ENCODE measurements at regions not wholly inside any gene's neighbourhood (a gene's known extent, or its start where the extent isn't known, plus 50 kb on each side); places are given as distances from the start of the nearest gene placed in this dataset.

- no peak for DNase-seq
Observed at GRCh38 chr1:56213068-56213467, 366.3 kb downstream of the PLPP3 start.

- DNase-seq, result no peak
Observed at GRCh38 chr1:56212143-56212542, 367.2 kb downstream of the PLPP3 start.

DNA sequence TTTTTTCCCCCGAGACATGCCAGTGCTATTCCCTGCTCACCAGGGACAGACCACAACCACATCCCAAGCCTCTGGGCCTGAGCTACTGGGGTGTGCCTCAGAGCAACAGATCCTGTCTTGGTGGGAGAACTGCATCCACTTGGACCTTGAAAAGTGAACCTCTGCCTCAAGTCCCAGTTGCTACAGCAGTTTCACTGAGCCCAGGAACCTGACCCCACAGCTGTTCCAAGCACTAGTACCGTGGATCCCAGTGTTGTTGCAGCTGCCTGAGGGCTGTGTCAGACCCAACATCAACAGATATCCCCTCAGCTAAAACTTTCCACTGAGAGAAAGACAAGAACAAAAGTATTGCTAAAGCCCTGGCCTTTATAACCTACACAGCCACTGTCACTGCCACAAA is 373.0 kb downstream of the PLPP3 start:
- no peak for DNase-seq

- DNase-seq, result no peak
Observed at GRCh38 chr1:56204206-56204605, 375.2 kb downstream of the PLPP3 start.

DNA sequence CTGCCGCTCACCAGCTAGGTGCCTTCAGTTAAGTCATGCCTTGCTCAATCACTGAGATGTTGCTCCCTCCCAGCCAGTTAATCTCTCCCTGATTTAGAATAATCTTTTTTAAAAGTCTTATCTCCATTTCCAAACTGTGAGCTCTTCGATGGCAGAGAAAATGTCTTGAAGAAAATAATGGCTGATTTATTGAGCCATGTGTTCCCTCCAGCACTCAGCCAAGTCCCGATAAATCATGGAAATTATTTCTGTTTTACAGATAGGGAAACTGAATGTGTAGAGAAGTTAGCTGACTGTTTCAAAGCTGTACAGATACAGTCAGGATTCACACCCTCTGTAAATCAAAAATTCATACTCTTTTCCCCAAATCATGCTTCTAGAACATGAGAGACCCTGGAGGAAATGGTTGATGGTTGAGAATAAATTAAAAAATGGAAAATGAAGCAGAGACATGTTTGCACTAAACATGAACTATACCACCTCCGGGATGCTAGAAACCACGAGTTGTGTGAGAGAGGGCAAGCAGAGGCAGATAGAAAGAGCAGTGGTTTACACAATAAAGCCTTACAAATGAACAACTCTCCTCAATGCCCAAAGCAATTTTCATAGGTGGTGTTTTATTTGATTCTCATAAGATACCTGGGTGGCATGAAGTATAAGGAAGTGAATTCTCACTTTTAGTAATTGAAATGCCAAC is 376.4 kb downstream of the PLPP3 start:
- no peak for DNase-seq

- DNase-seq, result no peak
Observed at GRCh38 chr1:56202186-56202585, 377.2 kb downstream of the PLPP3 start.

- DNase-seq, result no peak
Observed at GRCh38 chr1:56200896-56201295, 378.5 kb downstream of the PLPP3 start.

DNA sequence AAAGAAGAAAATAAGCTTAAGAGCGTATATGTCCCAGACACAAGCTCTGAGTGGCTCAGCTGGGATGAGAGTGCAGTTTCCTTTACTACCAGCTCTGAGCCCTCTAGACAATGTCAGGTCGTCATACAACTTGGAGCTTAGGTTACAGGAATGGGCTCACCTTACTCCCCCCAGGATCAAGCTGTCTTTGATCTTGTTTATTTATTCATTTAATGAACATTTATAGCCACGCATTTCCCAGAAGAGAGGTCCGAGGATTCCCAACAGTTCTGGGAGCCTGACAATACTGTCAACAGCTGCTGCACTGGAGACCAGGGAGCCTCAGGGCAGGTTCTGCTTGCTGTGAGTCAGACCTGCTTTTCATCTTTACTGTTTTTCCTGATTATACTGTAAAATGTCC is 378.9 kb downstream of the PLPP3 start:
- DNase-seq, result no peak

- DNase-seq, result no peak
Observed at GRCh38 chr1:56199956-56200355, 379.4 kb downstream of the PLPP3 start.

DNA sequence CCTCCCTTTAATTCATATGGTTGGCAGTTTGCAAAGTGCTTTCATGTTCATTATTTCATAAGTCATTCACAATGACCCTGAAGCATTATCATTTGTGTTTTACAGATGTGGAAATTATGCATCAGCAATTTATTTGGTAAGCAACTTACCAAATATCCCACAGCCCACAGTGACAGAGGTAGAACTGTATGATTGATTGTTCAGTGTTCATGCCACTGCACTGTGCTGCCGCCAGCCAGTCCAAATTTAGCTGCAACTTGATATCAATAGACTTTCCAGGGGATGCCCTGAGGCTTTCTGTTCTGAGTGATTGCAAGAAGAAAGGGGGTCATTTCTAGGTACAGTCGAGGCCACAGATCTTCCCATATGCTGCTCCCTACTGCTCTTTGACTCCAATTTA is 380.3 kb downstream of the PLPP3 start:
- DNase-seq, result no peak

DNA sequence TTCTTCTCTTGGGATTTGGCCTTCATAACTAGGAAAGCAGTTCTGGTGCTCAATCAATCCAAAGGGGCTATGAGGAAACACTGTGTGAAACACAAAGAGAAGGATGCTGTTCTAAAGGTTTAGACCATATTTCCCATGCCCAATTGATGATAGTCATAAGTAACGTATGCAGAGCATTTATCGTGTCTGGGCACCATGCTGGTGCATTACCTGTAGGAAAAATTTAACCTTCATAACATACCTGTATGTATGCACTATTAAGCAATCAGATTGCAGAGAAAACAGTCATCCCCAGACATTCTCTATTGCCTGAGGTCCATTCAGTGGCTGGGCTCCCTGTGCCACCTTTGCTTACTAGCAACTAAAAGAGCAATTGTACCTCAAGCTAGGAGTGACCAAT is 381.4 kb downstream of the PLPP3 start:
- DNase-seq, result no peak

GRCh38 chr1:56196839-56197238 is 382.5 kb downstream of the PLPP3 start:
- no peak for DNase-seq

GRCh38 chr1:56194701-56195300 is 384.6 kb downstream of the PLPP3 start:
- no peak for DNase-seq

DNA sequence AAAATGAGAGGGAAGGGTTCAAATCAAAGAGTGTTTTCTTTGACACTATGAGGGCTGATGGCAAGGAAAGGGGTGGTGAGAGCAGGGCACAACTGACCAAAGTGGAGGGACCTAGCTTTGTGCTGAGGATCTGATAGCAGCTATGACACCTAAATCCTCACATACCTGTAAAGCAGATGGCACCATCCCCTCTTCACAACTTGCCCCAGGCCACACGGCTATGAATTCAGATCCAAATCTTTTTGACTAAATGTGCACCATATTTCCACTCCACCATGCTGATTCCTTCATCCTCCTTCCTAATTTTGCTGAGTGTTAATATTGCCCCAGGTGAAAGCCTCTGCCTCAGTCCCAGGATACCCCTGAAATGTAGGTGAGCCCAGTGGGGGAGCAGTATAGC is 385.7 kb downstream of the PLPP3 start:
- DNase-seq, result no peak

DNA sequence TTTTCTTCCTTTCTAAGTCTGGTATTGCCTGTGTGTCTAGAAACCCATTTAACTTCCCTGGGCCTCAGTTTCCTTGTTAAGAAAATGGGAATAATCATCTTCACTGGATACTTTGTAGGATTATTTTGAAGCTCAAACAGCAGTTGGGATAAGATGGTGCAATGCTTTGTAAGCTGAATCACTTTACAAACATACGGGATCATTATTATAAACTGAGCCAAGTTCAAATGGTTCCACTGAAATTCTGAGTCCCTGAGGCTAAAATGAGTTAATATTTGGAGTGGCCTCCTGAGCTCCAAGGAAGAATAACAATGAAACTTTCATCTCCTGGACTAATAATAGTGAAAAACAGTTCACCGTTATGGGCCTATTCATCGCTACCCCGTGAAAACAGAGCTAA is 388.0 kb downstream of the PLPP3 start:
- no peak for DNase-seq

GRCh38 chr1:56190806-56191365 is 388.5 kb downstream of the PLPP3 start:
- DNase-seq, result no peak

- no peak for DNase-seq
Observed at GRCh38 chr1:56189946-56190805, 389.2 kb downstream of the PLPP3 start.

GRCh38 chr1:56189454-56189853 is 389.9 kb downstream of the PLPP3 start:
- no peak for DNase-seq

DNA sequence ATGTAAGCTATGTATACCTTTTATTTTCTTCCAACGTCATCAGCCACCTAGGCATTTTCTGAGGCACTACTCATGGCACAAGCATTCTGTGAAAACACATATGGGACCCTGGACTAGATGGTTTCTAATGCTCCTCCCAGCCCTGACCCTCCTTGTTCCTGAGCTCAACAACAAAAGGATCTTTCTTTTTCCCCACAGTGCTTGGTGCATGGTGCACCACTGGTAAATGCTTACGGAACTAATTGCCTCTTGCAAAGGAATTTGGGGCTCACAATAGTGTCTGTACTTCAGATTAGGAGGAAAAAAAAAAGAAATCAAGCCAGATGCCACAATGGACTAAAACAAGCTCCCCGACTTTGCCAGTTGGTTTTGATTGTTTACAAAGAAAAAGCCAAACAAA is 390.5 kb downstream of the PLPP3 start:
- no peak for DNase-seq

DNA sequence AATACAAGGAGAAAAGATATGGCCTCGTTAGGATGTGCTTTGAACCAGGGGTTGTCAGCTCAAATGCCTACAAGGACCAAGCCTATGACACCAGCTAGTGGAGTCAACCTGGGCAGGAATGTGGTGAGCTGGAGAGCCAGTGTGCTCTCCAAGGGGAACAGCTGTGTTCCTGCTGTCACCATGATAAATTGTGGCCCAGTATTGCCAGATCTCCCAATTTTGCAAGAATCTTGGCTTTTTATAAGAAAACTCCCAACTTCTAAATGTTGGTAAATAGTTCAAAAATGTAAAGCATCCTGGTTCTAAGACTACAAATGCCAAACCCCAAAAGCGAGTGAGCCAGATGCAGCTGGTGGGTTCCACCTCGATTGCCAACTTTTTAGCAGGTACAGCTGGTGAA is 391.1 kb downstream of the PLPP3 start:
- no peak for DNase-seq

GRCh38 chr1:56187405-56187804 is 392.0 kb downstream of the PLPP3 start:
- no peak for DNase-seq

- DNase-seq, result no peak
Observed at GRCh38 chr1:56185493-56185892, 393.9 kb downstream of the PLPP3 start.

DNA sequence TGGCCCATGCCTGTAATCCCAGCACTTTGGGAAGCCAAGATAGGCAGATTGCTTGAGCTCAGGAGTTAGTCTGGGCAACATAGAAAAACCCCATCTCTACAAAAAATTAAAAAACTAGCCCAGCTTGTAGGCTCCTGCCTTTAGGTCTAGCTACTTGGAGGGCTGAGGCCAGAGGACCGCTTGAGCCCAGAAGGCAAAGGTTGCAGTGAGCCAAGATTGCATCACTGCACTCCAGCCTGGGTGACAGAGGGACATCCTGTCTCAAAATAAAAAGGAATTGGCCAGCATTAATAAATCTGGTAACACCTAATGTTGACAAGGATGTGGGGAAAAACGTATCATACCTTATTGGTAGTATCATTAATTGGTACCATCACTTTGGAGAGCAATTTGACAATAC is 396.2 kb downstream of the PLPP3 start:
- DNase-seq, result no peak
